HUES64 (cell line): ENCODE measurements at regions not wholly inside any gene's neighbourhood (a gene's known extent, or its start where the extent isn't known, plus 50 kb on each side); places are given as distances from the start of the nearest gene placed in this dataset.
A peak's percentile ranks its signal among the peaks of the same experiment; 100 is the strongest.
"Not testable (repeated sequence)": the region's sequence is repeated elsewhere in the genome, so short reads cannot be mapped to it uniquely, and the experiment has no call there.

ENCODE experiments used
- H3K27ac ChIP-seq: 2 replicates; pipeline ENCODE4 v1.7.0; 2013; ENCODE audit warnings: low read depth, low read length, inconsistent platforms
- H3K27me3 ChIP-seq: 2 replicates; pipeline ENCODE4 v1.6.1; 2013; ENCODE audit warnings: mild to moderate bottlenecking, low read length; ENCODE audit not compliant: insufficient read depth
- H3K36me3 ChIP-seq: 2 replicates; pipeline ENCODE4 v1.6.1; 2013; ENCODE audit warnings: mild to moderate bottlenecking, low read length; ENCODE audit not compliant: insufficient read depth
- H3K4me1 ChIP-seq: 2 replicates; pipeline ENCODE4 v1.6.1; 2013; ENCODE audit warnings: mild to moderate bottlenecking, low read length, moderate library complexity; ENCODE audit not compliant: insufficient read depth
- H3K4me3 ChIP-seq: 2 replicates; pipeline ENCODE4 v1.5.1; 2013; ENCODE audit warnings: mild to moderate bottlenecking, low read length, moderate library complexity
- H3K9ac ChIP-seq: 2 replicates; pipeline ENCODE4 v1.6.1; 2013; ENCODE audit warnings: mild to moderate bottlenecking, low read depth, low read length
- H3K9me3 ChIP-seq: 2 replicates; pipeline ENCODE4 v1.6.1; 2013; ENCODE audit warnings: low read depth, low read length; ENCODE audit not compliant: insufficient read depth
- WGBS: fragments of 150-250, 120-280 bp; methylation state at CpG from one replicate; pipeline ENCODE4 v1.1.7; 2013; ENCODE audit warnings: missing lambda C conversion rate; 5-methylcytosine and 5-hydroxymethylcytosine counted together

- Histone ChIP-seq H3K27me3 (no peaks in the 10 kb centered on the region), H3K4me1 (no peaks in the 10 kb centered on the region), H3K36me3 (no peaks in the 10 kb centered on the region), H3K9ac (no peak overlapping the region), H3K9me3 (no peaks in the 10 kb centered on the region), H3K27ac (no peak overlapping the region), H3K4me3 (no peak overlapping the region)
- WGBS, result over 99% methylated on average over 3 of the region's 3 CpGs
These were observed 102.1 kb upstream of the GPR6 start for GRCh38 chr6:109875973-109876372.

GRCh38 chr6:109877028-109878004 lies 100.8 kb upstream of the GPR6 start:
- Histone ChIP-seq H3K27me3 (no peaks in the 10 kb centered on the region), H3K4me3 (no peak overlapping the region), H3K27ac (no peak overlapping the region), H3K9me3 (peaks cover 5% of the 10 kb centered on the region), H3K4me1 (no peaks in the 10 kb centered on the region), H3K9ac (no peak overlapping the region), H3K36me3 (no peaks in the 10 kb centered on the region)
- 91% methylated on average over 10 of the region's 10 CpGs for WGBS

GRCh38 chr6:109878005-109878690 lies 100.0 kb upstream of the GPR6 start:
- not testable (repeated sequence) for H3K4me3 ChIP-seq, H3K9ac ChIP-seq, H3K36me3 ChIP-seq, H3K9me3 ChIP-seq, H3K4me1 ChIP-seq, H3K27me3 ChIP-seq, H3K27ac ChIP-seq
- whole genome bisulfite sequencing, result 91% methylated on average over 8 of the region's 9 CpGs

- not testable (repeated sequence) for H3K4me1 ChIP-seq, H3K9me3 ChIP-seq, H3K27me3 ChIP-seq, H3K36me3 ChIP-seq, H3K4me3 ChIP-seq, H3K9ac ChIP-seq, H3K27ac ChIP-seq
- WGBS, result 92% methylated on average over 5 of the region's 5 CpGs
These were observed 99.0 kb upstream of the GPR6 start for GRCh38 chr6:109879081-109879480.

- Histone ChIP-seq H3K9ac (no peak overlapping the region), H3K9me3 (peaks cover 5% of the 10 kb centered on the region), H3K36me3 (no peaks in the 10 kb centered on the region), H3K27ac (no peak overlapping the region), H3K4me1 (no peaks in the 10 kb centered on the region), H3K4me3 (no peak overlapping the region), H3K27me3 (no peaks in the 10 kb centered on the region)
- whole genome bisulfite sequencing, result 95% methylated on average over 15 of the region's 15 CpGs
These were observed 98.6 kb upstream of the GPR6 start for GRCh38 chr6:109879521-109879920.

- not testable (repeated sequence) for H3K9ac ChIP-seq, H3K27me3 ChIP-seq, H3K27ac ChIP-seq, H3K36me3 ChIP-seq, H3K4me1 ChIP-seq, H3K4me3 ChIP-seq, H3K9me3 ChIP-seq
- 90% methylated on average over 19 of the region's 19 CpGs for WGBS
These were observed 97.0 kb upstream of the GPR6 start for GRCh38 chr6:109881069-109881468.

- H3K27me3 ChIP-seq, H3K4me3 ChIP-seq, H3K9me3 ChIP-seq, H3K36me3 ChIP-seq, H3K27ac ChIP-seq, H3K4me1 ChIP-seq, H3K9ac ChIP-seq: not testable (repeated sequence)
- 93% methylated on average over 1 of the region's 1 CpG for WGBS
These were observed 96.1 kb upstream of the GPR6 start for GRCh38 chr6:109881953-109882490.

- peaks cover 23% of the 10 kb centered on the region for H3K9me3 ChIP-seq
- WGBS, result 95% methylated on average over 5 of the region's 5 CpGs
- peaks cover 13% of the 10 kb centered on the region; the same call in 1 of the 2 replicates for H3K4me1 ChIP-seq
- H3K27me3 ChIP-seq, result no peaks in the 10 kb centered on the region
- H3K4me3 ChIP-seq, result no peak overlapping the region
- H3K27ac ChIP-seq, result no peak overlapping the region
- H3K36me3 ChIP-seq, result no peaks in the 10 kb centered on the region
- H3K9ac ChIP-seq, result no peak overlapping the region
These were observed 86.2 kb upstream of the GPR6 start for GRCh38 chr6:109891924-109892323.

- 87% methylated on average over 11 of the region's 11 CpGs for WGBS
- Histone ChIP-seq H3K27ac (peak overlapping the region; percentile 3; the same call in 1 of the 2 replicates), H3K9me3 (peaks cover 23% of the 10 kb centered on the region), H3K9ac (no peak overlapping the region), H3K4me1 (peaks cover 18% of the 10 kb centered on the region), H3K27me3 (no peaks in the 10 kb centered on the region), H3K36me3 (no peaks in the 10 kb centered on the region), H3K4me3 (no peak overlapping the region)
These were observed 85.4 kb upstream of the GPR6 start for GRCh38 chr6:109892451-109893435.

- H3K9ac ChIP-seq, result no peak overlapping the region
- no peak overlapping the region for H3K4me3 ChIP-seq
- 93% methylated on average over 4 of the region's 4 CpGs for WGBS
- H3K4me1 ChIP-seq, result peaks cover 18% of the 10 kb centered on the region
- peaks cover 23% of the 10 kb centered on the region for H3K9me3 ChIP-seq
- no peaks in the 10 kb centered on the region for H3K36me3 ChIP-seq
- H3K27me3 ChIP-seq, result no peaks in the 10 kb centered on the region
- H3K27ac ChIP-seq, result no peak overlapping the region
These were observed 84.5 kb upstream of the GPR6 start for GRCh38 chr6:109893606-109894005.
